ENCODE measurements at regions not wholly inside any gene's neighbourhood (a gene's known extent, or its start where the extent isn't known, plus 50 kb on each side); places are given as distances from the start of the nearest gene placed in this dataset.

GRCh38 chr14:101109981-101110728, 206.6 kb upstream of the RTL1 start:
- TF ChIP-seq CTCF (IDR thresholded peaks at IDR 0.05) (no peak), POLR2AphosphoS5 (IDR thresholded peaks at IDR 0.05) (no peak), POLR2A (IDR thresholded peaks at IDR 0.05; ENCODE audit: low read depth) (no peak)
